ENCODE measurements at regions not wholly inside any gene's neighbourhood (a gene's known extent, or its start where the extent isn't known, plus 50 kb on each side); places are given as distances from the start of the nearest gene placed in this dataset.

DNA sequence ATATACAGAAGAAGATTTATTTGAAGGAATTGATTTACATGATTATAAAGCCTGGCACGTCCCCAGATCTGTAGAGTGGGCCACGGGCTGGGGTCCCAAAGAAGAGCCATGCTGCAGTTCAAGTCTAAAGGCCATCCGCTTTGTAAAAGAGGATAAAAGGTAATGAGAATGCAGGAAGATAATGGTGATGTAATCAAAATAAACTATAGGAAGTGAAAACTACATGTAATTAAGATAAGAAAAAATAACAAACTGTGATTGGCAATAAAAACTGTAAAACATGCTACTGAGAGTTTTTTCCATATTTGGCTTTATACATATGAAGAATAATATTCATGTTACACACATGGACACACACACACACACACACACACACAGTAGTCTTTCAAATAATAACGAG is 59.0 kb upstream of the TMEFF2 start:
- TF ChIP-seq POLR2A (IDR thresholded peaks at IDR 0.05; ENCODE audit: low read depth, low read length): no peak
- TF ChIP-seq TAF1 (IDR thresholded peaks at IDR 0.05; ENCODE audit: borderline replicate concordance, low read depth, low read length): no peak
- no peak for TF ChIP-seq POLR2AphosphoS5 (IDR thresholded peaks at IDR 0.05; ENCODE audit: low read depth, low read length)

Data from GM12892 (cell line).